GM12872 (cell line): ENCODE measurements at regions not wholly inside any gene's neighbourhood (a gene's known extent, or its start where the extent isn't known, plus 50 kb on each side); places are given as distances from the start of the nearest gene placed in this dataset.

Experiments used
- CTCF ChIP-seq: IDR thresholded peaks from 3 replicates; pipeline ENCODE4 v1.5.1; 2011; ENCODE audit warnings: low read depth, mild to moderate bottlenecking, low read length, moderate library complexity; ENCODE audit not compliant: insufficient read depth

GRCh38 chr16:86995456-86995855 lies 321.7 kb downstream of the C16orf95 start:
- TF ChIP-seq CTCF, result no peak

- no peak for TF ChIP-seq CTCF
Observed at GRCh38 chr16:86996081-86996480, 321.1 kb downstream of the C16orf95 start.

GRCh38 chr16:86997058-86997457 lies 320.1 kb downstream of the C16orf95 start:
- TF ChIP-seq CTCF, result no peak

GRCh38 chr16:86998196-86999001 lies 318.8 kb downstream of the C16orf95 start:
- TF ChIP-seq CTCF, result no peak

- TF ChIP-seq CTCF, result no peak
Observed at GRCh38 chr16:87000001-87000400, 317.2 kb downstream of the C16orf95 start.

- no peak for TF ChIP-seq CTCF
Observed at GRCh38 chr16:87002717-87003413, 314.3 kb downstream of the C16orf95 start.

- no peak for TF ChIP-seq CTCF
Observed at GRCh38 chr16:87003414-87003755, 313.8 kb downstream of the C16orf95 start.
